Esophagus (tissue), 2 donors: ENCODE measurements at regions not wholly inside any gene's neighbourhood (a gene's known extent, or its start where the extent isn't known, plus 50 kb on each side); places are given as distances from the start of the nearest gene placed in this dataset.

Experiments used
- H3K27ac ChIP-seq, 2 donors: one replicate each; pipeline ENCODE4 v1.5.1; 2013; ENCODE audit warnings: low read depth in 2 of 2, mild to moderate bottlenecking in 2 of 2, inconsistent platforms in 1 of 2, low read length in 1 of 2, moderate library complexity in 1 of 2
- H3K27me3 ChIP-seq, 2 donors: one replicate each; pipeline ENCODE4 v1.6.1; 2013; ENCODE audit warnings: low read length in 2 of 2, control low read depth in 1 of 2, mild to moderate bottlenecking in 1 of 2; ENCODE audit not compliant: insufficient read depth in 2 of 2, control insufficient read depth in 1 of 2
- H3K36me3 ChIP-seq, 2 donors: one replicate each; pipeline ENCODE4 v1.6.1; 2013; ENCODE audit warnings: low read length in 1 of 2; ENCODE audit not compliant: control insufficient read depth in 2 of 2, insufficient read depth in 2 of 2
- H3K4me1 ChIP-seq, 2 donors: one replicate each; pipeline ENCODE4 v1.6.1; 2013; ENCODE audit warnings: low read length in 1 of 2; ENCODE audit not compliant: control insufficient read depth in 2 of 2, insufficient read depth in 2 of 2
- H3K4me3 ChIP-seq, 2 donors: one replicate each; pipeline ENCODE4 v1.5.1; 2013; ENCODE audit warnings: low read length in 2 of 2, mild to moderate bottlenecking in 2 of 2, low read depth in 1 of 2, moderate library complexity in 1 of 2
- H3K9me3 ChIP-seq, 2 donors: one replicate each; pipeline ENCODE4 v1.6.1; 2013; ENCODE audit warnings: mild to moderate bottlenecking in 2 of 2, low read depth in 1 of 2, low read length in 1 of 2, moderate library complexity in 1 of 2; ENCODE audit not compliant: control insufficient read depth in 2 of 2, insufficient read depth in 1 of 2
- WGBS, 2 donors: extraction: QIAGEN DNeasy Blood & Tissue Kit; methylation state at CpG; one replicate each; pipeline ENCODE4 v1.1.7; 2013; 5-methylcytosine and 5-hydroxymethylcytosine counted together
- donor health status: healthy with polysubstance abuse.
- donor health status: Bipolar disorder and iron deficiency.

DNA sequence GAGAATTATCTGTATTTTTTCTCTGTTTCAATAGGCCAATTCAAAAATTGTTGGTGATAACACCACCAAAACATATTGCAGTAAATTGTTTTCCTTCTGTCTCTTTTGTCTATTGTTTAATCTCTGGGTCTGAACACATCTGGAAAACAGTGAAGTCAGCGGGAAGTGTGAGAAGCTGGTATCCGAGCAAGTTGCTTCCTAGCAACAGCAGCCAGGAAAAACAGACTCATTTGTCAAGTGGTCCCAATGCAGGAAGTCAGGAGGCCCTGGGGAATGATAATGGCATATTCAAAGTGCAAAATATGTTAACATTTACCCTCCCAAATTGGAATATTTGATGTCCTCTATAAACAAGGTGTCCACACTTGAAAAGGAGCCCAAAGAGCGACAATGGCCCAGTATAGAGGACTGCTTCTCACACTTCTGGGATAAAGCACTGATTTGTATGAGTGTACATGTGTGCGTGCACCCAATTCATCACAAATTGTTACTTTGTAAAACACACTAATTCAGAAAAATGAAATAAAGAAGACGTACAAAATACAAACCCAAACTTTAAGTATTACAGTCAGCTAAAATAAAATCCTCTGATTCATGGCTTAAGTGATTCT, 515.0 kb downstream of the TBC1D4 start:
- Histone ChIP-seq H3K9me3 (no peaks in the 10 kb centered on the region), H3K4me1 (no peaks in the 10 kb centered on the region), H3K27me3 (no peaks in the 10 kb centered on the region), H3K27ac (no peak overlapping the region), H3K4me3 (no peak overlapping the region), H3K36me3 (no peaks in the 10 kb centered on the region)
- 42 to 49% methylated on average over 5 of the region's 5 CpGs for WGBS, 2 donors

DNA sequence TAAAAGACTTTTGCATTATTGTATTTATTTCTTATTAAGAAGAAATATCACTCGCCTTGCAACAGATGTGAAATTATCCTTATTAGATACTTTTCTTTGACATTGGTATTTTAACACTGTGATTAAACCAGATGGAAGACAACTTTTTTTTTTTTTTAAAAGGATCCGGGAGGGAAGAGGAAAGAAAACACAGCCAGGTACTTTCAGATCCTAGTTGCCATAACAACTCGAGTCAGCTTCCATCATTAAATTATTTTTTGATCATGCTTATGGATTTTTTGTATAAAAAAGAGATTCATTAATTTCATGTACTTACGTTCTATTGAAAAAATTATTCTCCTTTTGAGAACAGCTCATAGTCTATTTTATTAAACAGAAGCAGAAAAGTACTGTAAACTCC, 515.7 kb downstream of the TBC1D4 start:
- Histone ChIP-seq H3K4me1 (no peaks in the 10 kb centered on the region), H3K36me3 (no peaks in the 10 kb centered on the region), H3K9me3 (no peaks in the 10 kb centered on the region), H3K27ac (no peak overlapping the region), H3K4me3 (no peak overlapping the region), H3K27me3 (no peaks in the 10 kb centered on the region)
- WGBS, 2 donors, result 58 to 71% methylated on average over 4 of the region's 4 CpGs

DNA sequence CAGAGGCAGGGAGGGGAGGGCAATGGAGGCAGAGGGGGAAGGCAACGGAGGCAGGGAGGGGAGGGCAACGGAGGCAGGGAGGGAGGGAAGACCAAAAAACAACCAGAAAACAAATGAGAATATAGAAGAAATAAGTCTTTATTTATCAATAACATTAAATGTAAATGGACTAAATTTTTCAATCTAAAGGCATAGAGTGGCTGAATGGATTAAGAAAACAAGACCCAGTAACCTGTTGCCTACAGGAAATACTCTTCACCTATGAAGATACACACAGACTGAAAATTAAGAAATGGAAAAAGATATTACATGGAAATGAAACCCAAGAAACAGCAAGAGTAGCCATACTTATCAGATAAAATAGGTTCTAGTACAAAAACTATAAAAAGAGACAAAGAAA, 536.3 kb downstream of the TBC1D4 start:
- H3K27me3 ChIP-seq, result no peaks in the 10 kb centered on the region
- no peak overlapping the region for H3K4me3 ChIP-seq
- no peaks in the 10 kb centered on the region for H3K9me3 ChIP-seq
- H3K27ac ChIP-seq, result no peak overlapping the region
- 83 to 91% methylated on average over 2 of the region's 2 CpGs for WGBS, 2 donors
- no peaks in the 10 kb centered on the region for H3K36me3 ChIP-seq
- no peaks in the 10 kb centered on the region for H3K4me1 ChIP-seq

DNA sequence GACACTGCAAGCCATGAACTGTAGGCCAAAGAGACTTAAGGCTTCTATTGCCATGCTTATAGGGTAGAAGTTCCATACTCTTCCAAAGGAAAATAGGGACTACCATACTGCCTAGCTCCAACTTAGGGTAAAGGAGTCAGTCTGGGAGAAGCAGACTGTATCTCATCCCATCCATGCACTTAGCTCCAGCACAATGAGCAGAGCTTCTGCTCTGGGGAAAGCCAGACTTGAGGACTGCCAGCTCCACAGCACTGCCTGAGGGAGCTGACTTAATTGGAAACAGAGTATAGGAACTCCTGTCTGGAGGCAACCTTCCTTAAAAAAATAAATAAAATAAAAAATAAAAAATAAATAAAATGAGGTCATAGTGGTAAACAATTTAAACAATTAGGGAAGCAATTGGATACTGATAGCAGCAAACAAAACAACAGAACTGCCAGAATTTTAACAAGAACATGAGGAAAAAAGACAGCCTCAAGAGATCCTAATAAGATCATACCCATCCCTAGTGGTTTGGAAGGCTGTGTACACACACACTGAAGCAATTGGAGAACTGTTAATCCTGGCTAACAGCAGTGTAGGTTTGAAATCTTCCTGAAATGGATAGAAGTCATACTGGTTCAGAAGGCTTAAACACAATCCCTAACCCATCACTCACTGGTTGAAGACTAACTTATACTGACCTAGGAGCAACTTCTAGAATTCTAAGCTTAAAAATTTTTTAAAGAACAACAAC, 550.1 kb downstream of the TBC1D4 start:
- H3K36me3 ChIP-seq, result no peaks in the 10 kb centered on the region

DNA sequence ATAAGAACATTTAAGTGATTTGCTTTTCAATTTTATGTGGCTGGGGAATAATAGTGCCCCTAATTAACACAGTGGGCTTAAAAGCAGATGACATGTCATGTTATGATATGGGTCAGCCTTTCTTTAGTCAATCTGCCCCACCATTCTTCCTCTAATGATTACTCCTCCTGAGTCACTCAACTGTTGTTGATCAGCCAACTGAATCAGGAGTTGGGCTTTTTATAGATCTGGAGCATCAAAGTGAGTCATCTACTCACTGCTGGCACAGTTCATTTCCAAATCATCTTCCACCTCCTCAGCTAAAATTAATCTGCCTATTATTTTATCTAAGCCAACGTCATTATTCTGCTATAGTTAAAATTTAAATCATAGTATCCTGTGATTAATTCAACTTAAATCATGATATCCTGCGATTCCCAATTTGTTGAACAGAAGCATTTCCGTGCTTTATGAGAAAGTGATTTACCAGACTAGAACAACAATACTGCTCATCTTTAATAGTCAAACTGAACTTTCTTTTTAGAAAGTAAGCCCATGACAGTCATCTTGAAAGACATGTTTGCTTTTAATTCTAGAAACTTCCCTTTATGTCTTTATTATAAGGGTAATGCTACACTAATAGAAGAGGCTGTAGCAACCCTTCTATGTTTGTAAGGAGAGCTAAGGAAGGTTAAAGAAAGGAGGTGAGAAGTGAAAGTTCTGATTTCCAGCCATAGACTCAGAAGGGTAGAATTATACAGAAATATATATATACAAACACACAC, 551.4 kb downstream of the TBC1D4 start:
- Histone ChIP-seq H3K36me3 (no peaks in the 10 kb centered on the region), H3K9me3 (no peaks in the 10 kb centered on the region), H3K27ac (no peak overlapping the region), H3K27me3 (peaks cover 0 to 2% of the 10 kb centered on the region in 2 donors), H3K4me3 (no peak overlapping the region), H3K4me1 (no peaks in the 10 kb centered on the region)
- WGBS, 2 donors, result 69 to 79% methylated on average over 3 of the region's 3 CpGs

More for the DNA sequence above, 550.1 kb downstream of the TBC1D4 start:
- H3K27ac ChIP-seq, result no peak overlapping the region
- peaks cover 0 to 2% of the 10 kb centered on the region in 2 donors for H3K27me3 ChIP-seq
- H3K4me1 ChIP-seq, result no peaks in the 10 kb centered on the region
- H3K4me3 ChIP-seq, result no peak overlapping the region
- H3K9me3 ChIP-seq, result no peaks in the 10 kb centered on the region

DNA sequence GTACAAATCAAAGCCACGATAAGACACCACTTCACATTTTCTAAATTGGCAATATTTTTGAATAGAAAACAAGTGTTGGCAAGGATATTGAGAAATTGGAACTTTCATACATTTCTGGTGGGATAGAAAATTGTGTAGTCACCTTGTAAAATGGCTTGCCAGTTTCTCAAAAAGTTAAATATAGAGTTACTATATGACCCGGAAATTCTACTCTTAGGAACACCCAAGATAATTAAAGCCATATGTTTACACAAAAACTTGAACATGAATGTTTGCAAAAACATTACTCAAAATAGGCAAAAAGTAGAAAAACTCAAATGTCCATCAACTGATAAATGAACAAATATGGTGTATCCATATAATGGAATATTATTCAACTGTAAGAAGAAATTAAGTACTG, 552.5 kb downstream of the TBC1D4 start:
- Histone ChIP-seq H3K4me3 (no peak overlapping the region), H3K9me3 (no peaks in the 10 kb centered on the region), H3K27ac (no peak overlapping the region), H3K4me1 (no peaks in the 10 kb centered on the region), H3K36me3 (no peaks in the 10 kb centered on the region), H3K27me3 (peaks cover 0 to 2% of the 10 kb centered on the region in 2 donors)
- 66 to 75% methylated on average over 2 of the region's 2 CpGs for WGBS, 2 donors

DNA sequence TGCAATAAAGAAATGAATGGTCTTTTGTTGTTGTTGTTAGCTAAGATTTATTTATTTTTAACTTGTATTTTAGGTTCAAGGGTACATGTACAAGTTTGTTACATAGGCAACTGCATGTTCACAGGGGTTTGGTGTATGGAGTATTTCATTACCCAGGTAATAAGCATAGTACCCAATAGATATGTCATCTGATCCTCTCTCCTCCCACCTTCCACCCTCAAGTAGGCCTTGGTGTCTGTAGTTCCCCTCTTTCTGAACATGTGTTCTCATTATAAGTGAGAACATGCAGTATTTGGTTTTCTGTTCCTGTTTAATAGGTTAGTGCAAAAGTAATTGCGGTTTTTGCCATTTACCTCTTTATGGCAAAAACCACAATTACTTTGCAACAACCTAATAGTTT, 554.1 kb downstream of the TBC1D4 start:
- Histone ChIP-seq H3K27ac (no peak overlapping the region), H3K36me3 (no peaks in the 10 kb centered on the region), H3K4me1 (no peaks in the 10 kb centered on the region), H3K9me3 (no peaks in the 10 kb centered on the region), H3K27me3 (peaks cover 0 to 2% of the 10 kb centered on the region in 2 donors), H3K4me3 (no peak overlapping the region)
- 35 to 50% methylated on average over 1 of the region's 1 CpG for WGBS, 2 donors

DNA sequence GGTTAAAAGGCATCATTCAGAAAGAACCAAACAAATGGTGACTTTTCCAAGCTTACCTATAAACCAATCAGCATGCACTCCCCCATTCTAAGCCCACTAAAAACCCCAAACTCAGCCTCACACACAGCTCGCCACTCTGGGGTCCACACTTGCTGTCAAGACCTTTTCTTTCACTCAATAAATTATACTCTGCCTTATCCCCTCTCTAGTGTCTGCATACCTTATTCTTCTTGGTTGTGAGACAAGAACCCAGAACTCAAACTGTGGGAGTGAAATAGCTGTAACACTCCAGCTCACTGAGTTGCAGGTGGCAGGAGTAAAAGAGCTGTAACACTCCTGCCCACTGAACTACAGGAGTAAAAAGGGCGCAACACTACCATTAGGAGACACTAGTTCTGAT, 559.0 kb downstream of the TBC1D4 start:
- H3K27me3 ChIP-seq, result no peaks in the 10 kb centered on the region
- H3K4me1 ChIP-seq, result no peaks in the 10 kb centered on the region
- no peaks in the 10 kb centered on the region for H3K9me3 ChIP-seq
- WGBS, 2 donors, result 80 to 85% methylated on average over 2 of the region's 2 CpGs
- no peaks in the 10 kb centered on the region for H3K36me3 ChIP-seq
- no peak overlapping the region for H3K4me3 ChIP-seq
- no peak overlapping the region for H3K27ac ChIP-seq

DNA sequence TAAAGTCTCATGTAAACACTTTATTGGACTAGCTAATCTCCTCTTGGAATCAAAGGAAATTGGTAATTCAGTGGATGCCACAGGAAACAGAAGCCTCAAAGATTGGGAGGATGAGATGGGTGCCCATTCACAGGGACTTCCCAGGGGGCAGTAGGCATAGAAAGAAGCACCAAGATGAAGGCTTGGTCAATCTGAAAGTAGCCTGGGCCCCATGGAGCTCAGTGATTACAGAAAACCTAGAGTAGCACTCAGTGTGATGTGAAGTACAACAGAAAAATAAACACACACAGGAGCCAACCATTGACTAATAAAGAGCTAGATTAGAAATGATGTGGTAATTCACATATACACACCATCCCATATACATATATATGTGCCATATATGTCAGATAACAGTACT, 560.6 kb downstream of the TBC1D4 start:
- Histone ChIP-seq H3K36me3 (no peaks in the 10 kb centered on the region), H3K27me3 (no peaks in the 10 kb centered on the region), H3K27ac (no peak overlapping the region), H3K9me3 (no peaks in the 10 kb centered on the region), H3K4me3 (no peak overlapping the region), H3K4me1 (no peaks in the 10 kb centered on the region)
